ENCODE measurements at regions not wholly inside any gene's neighbourhood (a gene's known extent, or its start where the extent isn't known, plus 50 kb on each side); places are given as distances from the start of the nearest gene placed in this dataset.

- DNase-seq (ENCODE audit: low read depth in 4 of 4, low spot score in 1 of 4), result no peak
Measured at GRCh38 chr13:39100996-39101738, 62.9 kb downstream of the NHLRC3 start.

GRCh38 chr13:39102981-39103490 lies 64.8 kb downstream of the NHLRC3 start:
- DNase-seq (ENCODE audit: low read depth in 4 of 4, low spot score in 1 of 4), result no peak

GRCh38 chr13:39105110-39105509 lies 66.9 kb downstream of the NHLRC3 start:
- no peak for DNase-seq (ENCODE audit: low read depth in 4 of 4, low spot score in 1 of 4)

- DNase-seq (ENCODE audit: low read depth in 4 of 4, low spot score in 1 of 4), result no peak
Measured at GRCh38 chr13:39106216-39107005, 68.2 kb downstream of the NHLRC3 start.

GRCh38 chr13:39107561-39107960 lies 69.3 kb downstream of the NHLRC3 start:
- DNase-seq (ENCODE audit: low read depth in 4 of 4, low spot score in 1 of 4), result no peak

GRCh38 chr13:39108783-39109182 lies 70.5 kb downstream of the NHLRC3 start:
- no peak for DNase-seq (ENCODE audit: low read depth in 4 of 4, low spot score in 1 of 4)

- no peak for DNase-seq (ENCODE audit: low read depth in 4 of 4, low spot score in 1 of 4)
Measured at GRCh38 chr13:39110518-39111097, 72.4 kb downstream of the NHLRC3 start.

GRCh38 chr13:39111145-39111544 lies 72.9 kb downstream of the NHLRC3 start:
- DNase-seq (ENCODE audit: low read depth in 4 of 4, low spot score in 1 of 4), result no peak

- DNase-seq (ENCODE audit: low read depth in 4 of 4, low spot score in 1 of 4), result no peak
Measured at GRCh38 chr13:39119422-39119821, 81.2 kb downstream of the NHLRC3 start.

- no peak for DNase-seq (ENCODE audit: low read depth in 4 of 4, low spot score in 1 of 4)
Measured at GRCh38 chr13:39123578-39123977, 85.3 kb downstream of the NHLRC3 start.

- DNase-seq (ENCODE audit: low read depth in 4 of 4, low spot score in 1 of 4), result no peak
Measured at GRCh38 chr13:39129213-39129612, 91.0 kb downstream of the NHLRC3 start.

GRCh38 chr13:39130301-39130700 lies 92.0 kb downstream of the NHLRC3 start:
- no peak for DNase-seq (ENCODE audit: low read depth in 4 of 4, low spot score in 1 of 4)

- no peak for DNase-seq (ENCODE audit: low read depth in 4 of 4, low spot score in 1 of 4)
Measured at GRCh38 chr13:39132286-39133230, 94.3 kb downstream of the NHLRC3 start.

- DNase-seq (ENCODE audit: low read depth in 4 of 4, low spot score in 1 of 4), result no peak
Measured at GRCh38 chr13:39133781-39134180, 95.5 kb downstream of the NHLRC3 start.

- DNase-seq (ENCODE audit: low read depth in 4 of 4, low spot score in 1 of 4), result no peak
Measured at GRCh38 chr13:39134574-39134973, 96.3 kb downstream of the NHLRC3 start.

GRCh38 chr13:39144391-39144790 lies 106.1 kb downstream of the NHLRC3 start:
- no peak for DNase-seq (ENCODE audit: low read depth in 4 of 4, low spot score in 1 of 4)

- peak in 1 of 4 experiments; percentile 14 for DNase-seq (ENCODE audit: low read depth in 4 of 4, low spot score in 1 of 4)
Measured at GRCh38 chr13:39144941-39145533, 106.8 kb downstream of the NHLRC3 start.

GRCh38 chr13:39148513-39148961 lies 110.3 kb downstream of the NHLRC3 start:
- no peak for DNase-seq (ENCODE audit: low read depth in 4 of 4, low spot score in 1 of 4)

GRCh38 chr13:39149896-39150295 lies 111.6 kb downstream of the NHLRC3 start:
- no peak for DNase-seq (ENCODE audit: low read depth in 4 of 4, low spot score in 1 of 4)

GRCh38 chr13:39154041-39154440 lies 115.8 kb downstream of the NHLRC3 start:
- no peak for DNase-seq (ENCODE audit: low read depth in 4 of 4, low spot score in 1 of 4)
